HUES6 (cell line): ENCODE measurements at regions not wholly inside any gene's neighbourhood (a gene's known extent, or its start where the extent isn't known, plus 50 kb on each side); places are given as distances from the start of the nearest gene placed in this dataset.

Source experiments
- H3K27ac ChIP-seq: 2 replicates; pipeline ENCODE4 v1.7.0; 2013; ENCODE audit warnings: low read depth, mild to moderate bottlenecking, low read length, inconsistent platforms
- H3K27me3 ChIP-seq: 2 replicates; pipeline ENCODE4 v1.6.1; 2013; ENCODE audit warnings: low read length; ENCODE audit not compliant: control insufficient read depth, insufficient read depth
- H3K36me3 ChIP-seq: 2 replicates; pipeline ENCODE4 v1.6.1; 2013; ENCODE audit warnings: low read length; ENCODE audit not compliant: control insufficient read depth, insufficient read depth
- H3K4me1 ChIP-seq: 2 replicates; pipeline ENCODE4 v1.6.1; 2013; ENCODE audit warnings: low read length; ENCODE audit not compliant: control insufficient read depth, insufficient read depth
- H3K4me3 ChIP-seq: 2 replicates; pipeline ENCODE4 v1.5.1; 2013; ENCODE audit warnings: low read depth, low read length
- H3K9ac ChIP-seq: one replicate; pipeline ENCODE4 v1.6.1; 2013; ENCODE audit warnings: mild to moderate bottlenecking, low read length
- H3K9me3 ChIP-seq: 2 replicates; pipeline ENCODE4 v1.6.1; 2013; ENCODE audit warnings: low read depth, low read length; ENCODE audit not compliant: control insufficient read depth, insufficient read depth

GRCh38 chr20:58129721-58130151 lies 98.7 kb downstream of the ANKRD60 start:
- H3K27me3 ChIP-seq, result no peaks in the 10 kb centered on the region
- peaks cover 17% of the 10 kb centered on the region for H3K4me1 ChIP-seq
- no peaks in the 10 kb centered on the region for H3K9me3 ChIP-seq
- no peaks in the 10 kb centered on the region for H3K36me3 ChIP-seq
- H3K27ac ChIP-seq, result no peak overlapping the region
- H3K9ac ChIP-seq, result no peak overlapping the region
- no peak overlapping the region for H3K4me3 ChIP-seq

DNA sequence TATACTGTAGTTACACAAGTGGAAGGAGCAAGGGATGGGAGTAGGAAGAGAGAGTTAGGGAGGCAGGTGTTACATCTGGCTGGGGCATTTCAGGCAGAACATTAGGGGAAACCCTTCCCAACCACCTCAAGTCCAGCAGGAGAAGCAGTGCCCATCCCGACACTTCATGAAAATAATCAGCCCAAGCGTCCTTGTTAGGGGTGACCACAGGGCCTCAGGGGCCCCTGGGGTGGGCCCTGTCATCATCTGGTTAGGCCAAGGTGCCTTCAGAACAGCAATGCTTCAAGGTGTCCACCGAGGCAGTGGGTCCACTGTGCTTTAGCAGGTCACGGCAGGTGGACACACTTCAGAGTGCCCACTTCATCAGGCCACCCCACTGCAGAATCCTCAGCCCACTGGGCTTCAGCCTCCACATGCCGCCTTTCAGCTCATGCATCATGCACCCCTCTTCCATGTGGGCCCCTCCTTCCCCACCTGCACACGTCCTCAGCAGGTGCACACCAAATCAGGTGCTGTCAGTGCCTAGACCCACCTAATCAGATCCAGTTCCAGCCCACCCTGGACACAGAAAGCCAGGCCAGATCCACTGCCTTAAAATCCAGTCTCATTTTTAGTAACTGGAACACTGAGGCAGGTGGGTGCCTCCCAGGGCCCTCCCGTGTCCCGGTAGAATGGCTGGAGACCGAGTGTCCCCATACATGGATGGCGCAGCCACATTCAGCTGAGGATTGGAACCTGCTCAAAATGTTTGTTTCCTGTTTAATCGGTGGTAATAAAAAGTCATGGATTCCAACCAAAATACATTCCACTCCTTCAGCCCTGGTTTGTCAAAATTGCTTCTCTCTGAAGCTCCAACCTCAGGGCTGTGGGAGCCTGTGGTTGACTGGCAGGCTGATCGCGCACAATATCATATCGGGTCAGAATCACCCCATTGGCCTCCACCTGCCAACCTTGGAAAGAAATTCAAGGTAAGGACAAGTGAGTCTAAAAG lies 99.5 kb downstream of the ANKRD60 start:
- H3K27ac ChIP-seq, result no peak overlapping the region
- H3K9ac ChIP-seq, result no peak overlapping the region
- H3K9me3 ChIP-seq, result no peaks in the 10 kb centered on the region
- H3K27me3 ChIP-seq, result no peaks in the 10 kb centered on the region
- no peak overlapping the region for H3K4me3 ChIP-seq
- no peaks in the 10 kb centered on the region for H3K36me3 ChIP-seq
- H3K4me1 ChIP-seq, result peaks cover 17% of the 10 kb centered on the region

GRCh38 chr20:58127701-58128111 lies 100.7 kb downstream of the ANKRD60 start:
- no peak overlapping the region for H3K4me3 ChIP-seq
- no peak overlapping the region for H3K9ac ChIP-seq
- H3K9me3 ChIP-seq, result no peaks in the 10 kb centered on the region
- H3K27me3 ChIP-seq, result no peaks in the 10 kb centered on the region
- H3K27ac ChIP-seq, result no peak overlapping the region
- H3K36me3 ChIP-seq, result no peaks in the 10 kb centered on the region
- peaks cover 17% of the 10 kb centered on the region for H3K4me1 ChIP-seq

- no peaks in the 10 kb centered on the region for H3K27me3 ChIP-seq
- no peaks in the 10 kb centered on the region for H3K36me3 ChIP-seq
- H3K9ac ChIP-seq, result no peak overlapping the region
- H3K9me3 ChIP-seq, result no peaks in the 10 kb centered on the region
- H3K27ac ChIP-seq, result no peak overlapping the region
- H3K4me1 ChIP-seq, result peaks cover 6% of the 10 kb centered on the region; the same call in 1 of the 2 replicates
- H3K4me3 ChIP-seq, result no peak overlapping the region
These were observed 102.7 kb downstream of the ANKRD60 start for GRCh38 chr20:58125726-58126125.

GRCh38 chr20:58117944-58118343 lies 110.5 kb downstream of the ANKRD60 start:
- no peaks in the 10 kb centered on the region for H3K27me3 ChIP-seq
- no peak overlapping the region for H3K27ac ChIP-seq
- H3K4me3 ChIP-seq, result no peak overlapping the region

DNA sequence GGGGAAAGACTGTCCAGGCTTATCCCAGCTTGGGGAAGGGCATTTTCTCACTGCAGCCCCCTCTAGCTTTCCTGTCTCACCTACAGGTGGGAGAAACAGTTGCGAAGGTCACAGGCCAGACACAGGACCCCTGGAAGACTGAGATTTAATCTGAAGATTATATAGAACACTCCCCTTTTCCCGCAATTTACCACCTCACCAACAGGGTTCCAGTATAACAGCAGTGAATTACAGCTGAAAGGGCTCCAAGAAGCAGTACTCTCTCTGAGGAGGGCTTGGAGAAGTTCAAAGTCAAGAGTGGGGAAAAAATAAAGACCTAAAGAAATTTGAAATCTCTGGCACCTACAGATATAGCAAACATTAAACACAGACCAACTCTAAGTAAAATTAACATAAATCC lies 111.9 kb downstream of the ANKRD60 start:
- no peak overlapping the region for H3K27ac ChIP-seq
- no peak overlapping the region for H3K9ac ChIP-seq
- peaks cover 2% of the 10 kb centered on the region; the same call in 1 of the 2 replicates for H3K9me3 ChIP-seq
- no peak overlapping the region for H3K4me3 ChIP-seq
- no peaks in the 10 kb centered on the region for H3K36me3 ChIP-seq
- no peaks in the 10 kb centered on the region for H3K27me3 ChIP-seq
- H3K4me1 ChIP-seq, result no peaks in the 10 kb centered on the region

More at GRCh38 chr20:58117944-58118343, 110.5 kb downstream of the ANKRD60 start:
- Histone ChIP-seq H3K9me3 (peaks cover 2% of the 10 kb centered on the region; the same call in 1 of the 2 replicates), H3K4me1 (no peaks in the 10 kb centered on the region), H3K9ac (no peak overlapping the region), H3K36me3 (no peaks in the 10 kb centered on the region)

DNA sequence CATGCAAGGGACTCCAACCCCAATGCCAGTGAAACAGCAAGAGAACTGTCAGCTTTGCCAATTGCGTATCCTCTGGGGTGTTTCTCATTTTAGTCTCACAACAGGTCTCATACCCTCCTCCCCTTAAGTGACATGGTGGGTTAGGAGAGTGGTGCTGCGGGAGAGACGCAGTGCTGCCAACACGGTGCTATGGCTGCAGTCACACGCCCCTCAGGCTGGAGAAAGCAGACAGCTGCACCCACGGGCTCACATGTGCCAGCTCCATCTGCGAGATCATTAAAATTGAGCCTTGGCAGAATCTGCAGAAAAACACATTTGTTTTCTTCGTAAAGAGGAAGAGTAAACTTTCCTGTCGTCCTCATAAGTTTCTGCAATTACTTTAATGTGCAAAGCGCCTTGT lies 114.7 kb downstream of the ANKRD60 start:
- Histone ChIP-seq H3K4me1 (no peaks in the 10 kb centered on the region), H3K4me3 (no peak overlapping the region), H3K27me3 (no peaks in the 10 kb centered on the region), H3K9me3 (peaks cover 2% of the 10 kb centered on the region; the same call in 1 of the 2 replicates), H3K9ac (no peak overlapping the region), H3K36me3 (no peaks in the 10 kb centered on the region), H3K27ac (no peak overlapping the region)

DNA sequence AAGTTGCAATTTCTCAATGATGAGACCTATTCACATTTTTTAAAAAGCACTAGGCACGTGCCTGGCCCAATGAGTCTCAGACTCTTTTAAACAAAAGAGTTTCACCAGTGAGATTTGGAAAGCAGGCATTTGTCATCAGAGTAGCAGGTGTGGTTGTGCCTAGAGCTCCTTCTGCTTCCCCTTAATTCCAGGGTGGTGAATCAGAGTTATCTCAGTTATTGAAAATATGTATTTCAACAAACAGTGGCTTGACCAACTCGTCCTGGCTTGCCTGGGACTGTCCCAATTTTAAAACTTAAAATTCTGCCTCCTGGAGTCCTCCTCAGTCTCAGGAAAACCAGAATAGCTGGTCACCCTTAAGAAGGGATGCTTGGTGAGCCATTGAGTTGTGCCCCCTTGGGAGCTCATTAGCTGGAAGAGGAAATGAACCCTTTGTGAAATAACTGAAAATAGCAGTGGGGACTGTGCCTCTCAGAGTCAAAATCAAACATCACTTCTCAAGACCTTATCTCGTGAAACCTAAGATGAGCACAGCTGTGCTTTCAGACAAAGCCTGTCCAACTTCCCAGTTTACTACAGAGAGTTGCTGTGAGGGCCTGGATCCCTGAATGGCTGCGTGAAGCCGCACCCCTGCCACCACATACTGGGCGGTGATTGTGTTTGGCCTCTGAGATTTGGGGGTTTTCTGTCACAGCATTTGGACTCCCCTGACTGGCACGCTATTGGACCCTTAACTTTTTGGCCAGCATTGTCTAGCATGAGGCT lies 116.3 kb downstream of the ANKRD60 start:
- H3K9me3 ChIP-seq, result peaks cover 2% of the 10 kb centered on the region; the same call in 1 of the 2 replicates
- H3K27me3 ChIP-seq, result no peaks in the 10 kb centered on the region
- H3K27ac ChIP-seq, result no peak overlapping the region
- no peaks in the 10 kb centered on the region for H3K36me3 ChIP-seq
- no peak overlapping the region for H3K4me3 ChIP-seq
- no peak overlapping the region for H3K9ac ChIP-seq
- no peaks in the 10 kb centered on the region for H3K4me1 ChIP-seq

DNA sequence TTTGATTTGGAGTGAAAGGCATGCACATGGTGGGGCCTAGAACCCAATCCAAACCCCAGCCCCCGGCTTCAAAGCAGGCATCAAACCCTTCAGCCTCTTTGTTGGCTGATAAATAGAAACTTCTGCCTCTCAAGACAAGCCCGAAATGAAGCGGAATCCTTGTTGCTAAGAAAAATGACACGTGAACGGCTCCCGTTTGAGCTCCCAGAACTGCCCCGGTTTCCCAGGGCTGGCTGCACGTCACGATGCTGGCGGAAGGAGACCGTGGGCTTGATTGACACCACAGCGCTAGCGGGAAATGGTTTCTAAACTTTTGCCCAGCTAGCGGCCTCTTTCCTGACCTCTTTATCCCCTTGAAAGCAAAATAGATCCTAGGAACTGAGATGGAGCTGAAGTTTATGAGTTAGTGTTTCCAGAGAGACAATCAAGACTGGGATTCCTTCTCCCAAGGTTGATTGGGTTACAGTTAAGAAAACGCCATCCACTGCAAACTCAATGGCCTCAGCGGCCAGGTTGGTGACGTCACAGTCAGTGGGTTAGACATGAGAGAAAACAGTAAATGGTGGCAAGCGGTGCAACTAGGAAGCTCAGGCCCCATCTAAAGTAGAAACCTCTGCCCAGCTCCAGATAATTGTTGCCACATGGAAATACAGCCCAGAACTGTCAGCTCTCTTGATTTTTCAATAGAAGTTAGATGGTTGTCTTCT lies 117.0 kb downstream of the ANKRD60 start:
- Histone ChIP-seq H3K27ac (no peak overlapping the region), H3K27me3 (no peaks in the 10 kb centered on the region)

DNA sequence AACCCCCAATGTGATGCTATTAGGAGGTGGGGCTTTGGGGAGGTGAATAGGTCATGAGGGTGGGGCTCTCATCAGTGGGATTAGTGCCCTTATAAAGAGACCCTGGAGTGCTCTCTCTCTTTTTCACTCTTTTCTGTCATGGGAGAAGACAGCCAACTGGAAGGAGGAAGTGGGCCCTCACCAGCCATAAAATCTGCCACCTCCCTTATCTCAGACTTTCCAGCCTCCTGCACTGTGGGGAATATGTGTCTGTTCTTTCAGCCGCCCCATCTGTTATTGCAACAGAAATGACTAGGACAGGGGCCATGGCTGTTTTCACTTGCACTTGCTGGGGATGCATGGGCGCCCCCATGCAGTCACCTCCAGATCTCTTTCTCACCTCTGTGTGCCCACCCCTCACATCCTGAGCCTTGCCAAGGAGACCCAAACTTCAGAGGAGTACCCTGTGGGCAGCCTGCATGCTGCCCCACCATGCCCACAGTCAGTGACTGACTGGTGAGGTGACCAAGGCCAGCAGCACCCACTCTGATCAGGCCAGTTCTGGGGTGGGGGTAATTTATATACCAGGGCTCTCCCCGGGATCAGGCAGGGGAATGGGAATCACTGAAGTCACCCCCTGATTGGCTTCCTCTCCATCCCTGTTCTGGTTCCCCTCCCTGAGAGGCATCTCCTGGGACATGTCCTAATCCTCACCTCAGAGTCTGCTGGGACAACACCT lies 118.4 kb downstream of the ANKRD60 start:
- no peak overlapping the region for H3K9ac ChIP-seq
- H3K4me1 ChIP-seq, result no peaks in the 10 kb centered on the region
- H3K4me3 ChIP-seq, result no peak overlapping the region
- peaks cover 10% of the 10 kb centered on the region for H3K9me3 ChIP-seq
- H3K27me3 ChIP-seq, result no peaks in the 10 kb centered on the region
- no peak overlapping the region for H3K27ac ChIP-seq
- H3K36me3 ChIP-seq, result no peaks in the 10 kb centered on the region

More for the DNA sequence above, 117.0 kb downstream of the ANKRD60 start:
- Histone ChIP-seq H3K4me3 (no peak overlapping the region), H3K9ac (no peak overlapping the region), H3K36me3 (no peaks in the 10 kb centered on the region), H3K4me1 (no peaks in the 10 kb centered on the region), H3K9me3 (peaks cover 7% of the 10 kb centered on the region; the same call in 1 of the 2 replicates)
